H1 (cell line): ENCODE measurements at regions not wholly inside any gene's neighbourhood (a gene's known extent, or its start where the extent isn't known, plus 50 kb on each side); places are given as distances from the start of the nearest gene placed in this dataset.

Experiments
- CTCF ChIA-PET: fragments of 300-600 bp; sonication (Branson Sonifier 250); formaldehyde crosslinking; loops from one replicate; lab custom pipeline; 2021; ENCODE audit not compliant: partially characterized antibody; lab: Charles Lee
- POLR2A ChIA-PET: fragments of 300-600 bp; sonication (Branson Sonifier 250); formaldehyde crosslinking; loops from one replicate; lab custom pipeline; 2021; ENCODE audit warnings: inconsistent platforms; ENCODE audit not compliant: partially characterized antibody; lab: Charles Lee
- DNase-seq, 2 experiments: peaks; one replicate each; pipeline versions ENCODE4 v3.0.0 to v3.0.0-alpha.2; 2010 to 2022; ENCODE audit warnings: low spot score in 2 of 2, low read depth in 1 of 2, mixed read lengths in 1 of 2
- FAIRE-seq: peaks from 2 replicates; lab custom pipeline; 2011; peaks lifted over from hg19 to GRCh38; lab: Jason Lieb, UNC
- H2AFZ ChIP-seq: 2 replicates; pipeline ENCODE4 v1.8.1; 2012; ENCODE audit warnings: low read length, inconsistent platforms
- H2AK5ac ChIP-seq: 2 replicates; pipeline ENCODE4 v1.6.1; 2013; ENCODE audit warnings: low read depth, low read length
- H2BK120ac ChIP-seq: replicated peaks from 2 replicates; pipeline ENCODE3; 2013; ENCODE audit warnings: low read depth, low read length, inconsistent platforms
- H2BK12ac ChIP-seq: 2 replicates; pipeline ENCODE4 v1.6.1; 2013; ENCODE audit warnings: low read depth, low read length
- H2BK15ac ChIP-seq: 2 replicates; pipeline ENCODE4 v1.6.1; 2013; ENCODE audit warnings: low read length
- H2BK20ac ChIP-seq: 2 replicates; pipeline ENCODE4 v1.6.1; 2013; ENCODE audit warnings: low read length
- H2BK5ac ChIP-seq: 2 replicates; pipeline ENCODE4 v1.6.1; 2013; ENCODE audit warnings: low read depth, low read length
- H3K14ac ChIP-seq: 2 replicates; pipeline ENCODE4 v1.6.1; 2013; ENCODE audit warnings: inconsistent platforms; ENCODE audit not compliant: insufficient read length
- H3K18ac ChIP-seq: 2 replicates; pipeline ENCODE4 v1.6.1; 2013; ENCODE audit warnings: low read length; ENCODE audit errors: extremely low read depth
- H3K23ac ChIP-seq: 2 replicates; pipeline ENCODE4 v1.6.1; 2013; ENCODE audit warnings: inconsistent platforms; ENCODE audit not compliant: insufficient read length
- H3K23me2 ChIP-seq: 2 replicates; pipeline ENCODE4 v1.6.1; 2013; ENCODE audit warnings: low read depth, low read length
- H3K27ac ChIP-seq: 2 replicates; pipeline ENCODE4 v1.6.1; 2011; ENCODE audit warnings: low read depth, low read length, inconsistent platforms
- H3K27me3 ChIP-seq, 4 experiments: replicated peaks in 1 of 4; 1 replicate in 1 of 4; 2 replicates in 3 of 4; pipeline versions ENCODE4 v1.6.1 to v1.8.1; 2011 to 2013; ENCODE audit warnings: low read length in 3 of 4, mild to moderate bottlenecking in 3 of 4, inconsistent platforms in 2 of 4, mixed read lengths in 2 of 4, moderate library complexity in 1 of 4; ENCODE audit not compliant: control insufficient read depth in 3 of 4, insufficient read depth in 3 of 4; ENCODE audit errors: extremely low read depth in 1 of 4
- H3K36me3 ChIP-seq, 4 experiments: 2 replicates each; pipeline versions ENCODE4 v1.6.1 to v1.8.1; 2011 to 2013; ENCODE audit warnings: mild to moderate bottlenecking in 4 of 4, low read length in 3 of 4, moderate library complexity in 2 of 4, control low read depth in 1 of 4, inconsistent platforms in 1 of 4; ENCODE audit not compliant: insufficient read depth in 4 of 4, control insufficient read depth in 2 of 4
- H3K4ac ChIP-seq: replicated peaks from 2 replicates; pipeline ENCODE3; 2013; ENCODE audit warnings: low read length, low read depth, mixed read lengths, inconsistent platforms; ENCODE audit not compliant: insufficient read length
- H3K4me1 ChIP-seq, 4 experiments: replicated peaks in 1 of 4; 1 replicate in 1 of 4; 2 replicates in 3 of 4; pipeline versions ENCODE4 v1.6.1 to v1.8.1; 2011 to 2013; ENCODE audit warnings: low read length in 3 of 4, inconsistent platforms in 2 of 4, mixed read lengths in 1 of 4; ENCODE audit not compliant: insufficient read depth in 4 of 4, control insufficient read depth in 3 of 4
- H3K4me2 ChIP-seq, 2 experiments: 2 replicates each; pipeline versions ENCODE4 v1.6.1 to v1.8.1; 2011 to 2013; ENCODE audit warnings: low read depth in 2 of 2, low read length in 2 of 2, control low read depth in 1 of 2, inconsistent platforms in 1 of 2, mild to moderate bottlenecking in 1 of 2; ENCODE audit not compliant: insufficient read depth in 1 of 2
- H3K4me3 ChIP-seq, 4 experiments: fragments of 200-600, 300-600 bp in 1 of 4; sonication (generic), shearing (Covaris generic), sonication (Bioruptor Twin) in 1 of 4; 2 replicates each; pipeline versions ENCODE4 v1.5.1 to v1.8.1; 2011 to 2016; ENCODE audit warnings: low read length in 4 of 4, low read depth in 3 of 4, control low read depth in 2 of 4, inconsistent platforms in 2 of 4, mild to moderate bottlenecking in 2 of 4, mixed read lengths in 1 of 4, moderate library complexity in 1 of 4; ENCODE audit not compliant: insufficient read depth in 2 of 4; ENCODE audit errors: extremely low read depth in 1 of 4
- H3K56ac ChIP-seq: replicated peaks from 2 replicates; pipeline ENCODE3; 2013; ENCODE audit warnings: low read depth, mild to moderate bottlenecking, mixed read lengths, low read length, inconsistent platforms; ENCODE audit not compliant: insufficient read length
- H3K79me1 ChIP-seq: 2 replicates; pipeline ENCODE4 v1.6.1; 2013; ENCODE audit warnings: low read depth, low read length, control low read depth
- H3K79me2 ChIP-seq, 2 experiments: 2 replicates each; pipeline versions ENCODE4 v1.6.1 to v1.8.1; 2012 to 2013; ENCODE audit warnings: low read length in 2 of 2, mild to moderate bottlenecking in 2 of 2, inconsistent platforms in 1 of 2; ENCODE audit not compliant: insufficient read depth in 2 of 2, control insufficient read depth in 1 of 2
- H3K9ac ChIP-seq, 4 experiments: replicated peaks in 1 of 4; 1 replicate in 1 of 4; 2 replicates in 3 of 4; pipeline versions ENCODE4 v1.6.1 to v1.8.1; 2011 to 2013; ENCODE audit warnings: low read depth in 3 of 4, low read length in 3 of 4, control low read depth in 2 of 4, mild to moderate bottlenecking in 2 of 4, moderate library complexity in 2 of 4, inconsistent platforms in 1 of 4; ENCODE audit errors: extremely low read depth in 1 of 4
- H3K9me3 ChIP-seq, 2 experiments: 2 replicates each; pipeline versions ENCODE4 v1.6.1 to v1.8.1; 2012 to 2013; ENCODE audit warnings: mild to moderate bottlenecking in 2 of 2, moderate library complexity in 2 of 2, control low read depth in 1 of 2, inconsistent platforms in 1 of 2, low read depth in 1 of 2, low read length in 1 of 2, mixed read lengths in 1 of 2; ENCODE audit not compliant: insufficient read depth in 2 of 2
- H4K20me1 ChIP-seq, 2 experiments: replicated peaks in 1 of 2; 2 replicates each; pipeline versions ENCODE3 to v1.8.1; 2011 to 2013; ENCODE audit warnings: inconsistent platforms in 2 of 2, low read length in 2 of 2, mild to moderate bottlenecking in 1 of 2; ENCODE audit not compliant: insufficient read depth in 2 of 2, control insufficient read depth in 1 of 2
- H4K5ac ChIP-seq: 2 replicates; pipeline ENCODE4 v1.6.1; 2013; ENCODE audit warnings: low read length, low read depth, mixed read lengths, inconsistent platforms; ENCODE audit not compliant: insufficient read length
- H4K8ac ChIP-seq: 2 replicates; pipeline ENCODE4 v1.8.0; 2013; ENCODE audit warnings: mild to moderate bottlenecking, moderate library complexity, low read length, inconsistent platforms; ENCODE audit not compliant: insufficient read depth; ENCODE audit errors: extremely low read depth
- H4K91ac ChIP-seq: replicated peaks from 2 replicates; pipeline ENCODE3; 2013; ENCODE audit warnings: low read length, mixed read lengths, inconsistent platforms; ENCODE audit not compliant: insufficient read length
- CBX8 ChIP-seq: fragments of 300-800, 300-1000 bp; sonication (generic); IDR thresholded peaks from 2 replicates; pipeline ENCODE4 v1.7.1; 2016; ENCODE audit warnings: low read depth, low read length, borderline replicate concordance
- CHD1 ChIP-seq: IDR thresholded peaks from 2 replicates; pipeline ENCODE4 v1.6.1; 2012; ENCODE audit warnings: low read depth, low read length, improper control_type of control experiment
- FOSL1 ChIP-seq: IDR thresholded peaks from 2 replicates; pipeline ENCODE4 v1.6.1; 2011; ENCODE audit warnings: mild to moderate bottlenecking, low read depth, low read length, moderate library complexity; ENCODE audit not compliant: insufficient read depth
- GTF2F1 ChIP-seq: IDR thresholded peaks from 2 replicates; pipeline ENCODE4 v1.6.1; 2012; ENCODE audit warnings: low read depth, low read length, improper control_type of control experiment, borderline replicate concordance
- KDM1A ChIP-seq: fragments of 200-600, 300-600 bp; sonication (generic); IDR thresholded peaks from 2 replicates; pipeline ENCODE4 v1.7.1; 2016; ENCODE audit warnings: mild to moderate bottlenecking, low read length, borderline replicate concordance
- KDM5A ChIP-seq: fragments of 200-600 bp; IDR thresholded peaks from 2 replicates; pipeline ENCODE4 v1.7.1; 2012; ENCODE audit warnings: mild to moderate bottlenecking, low read length, inconsistent platforms, mixed read lengths
- PHF8 ChIP-seq: fragments of 200-600 bp; sonication (generic); conservative IDR thresholded peaks from 2 replicates; pipeline ENCODE4 v1.7.1; 2012; ENCODE audit warnings: low read depth, mild to moderate bottlenecking, inconsistent platforms, low read length, moderate library complexity
- RFX5 ChIP-seq: IDR thresholded peaks from 2 replicates; pipeline ENCODE4 v1.6.1; 2011; ENCODE audit warnings: low read depth, low read length, improper control_type of control experiment, borderline replicate concordance
- RNF2 ChIP-seq: fragments of 200-900, 300-1000 bp; sonication (generic); IDR thresholded peaks from 2 replicates; pipeline ENCODE4 v1.7.1; 2016; ENCODE audit warnings: borderline replicate concordance, low read depth, mild to moderate bottlenecking, antibody characterized with exemption, low read length; ENCODE audit not compliant: poor library complexity, severe bottlenecking; ENCODE audit errors: missing control alignments
- ZNF274 ChIP-seq: IDR thresholded peaks from 2 replicates; pipeline ENCODE4 v1.7.0; 2012; ENCODE audit warnings: low read length, borderline replicate concordance; ENCODE audit errors: extremely low read depth
- WGBS, 2 experiments: shearing (Covaris generic) in 1 of 2; methylation state at CpG; one replicate each; pipeline versions ENCODE4 v1.1.6 to v1.1.7; 2013 to 2015; ENCODE audit warnings: low lambda C conversion rate in 2 of 2, mixed read lengths in 2 of 2, inconsistent platforms in 1 of 2, low coverage in 1 of 2, missing lambda C conversion rate in 1 of 2; ENCODE audit not compliant: insufficient replicate concordance in 2 of 2, insufficient coverage in 1 of 2, insufficient read length in 1 of 2; ENCODE audit errors: extremely low coverage in 1 of 2, missing lambda C conversion rate in 1 of 2; 5-methylcytosine and 5-hydroxymethylcytosine counted together

DNA sequence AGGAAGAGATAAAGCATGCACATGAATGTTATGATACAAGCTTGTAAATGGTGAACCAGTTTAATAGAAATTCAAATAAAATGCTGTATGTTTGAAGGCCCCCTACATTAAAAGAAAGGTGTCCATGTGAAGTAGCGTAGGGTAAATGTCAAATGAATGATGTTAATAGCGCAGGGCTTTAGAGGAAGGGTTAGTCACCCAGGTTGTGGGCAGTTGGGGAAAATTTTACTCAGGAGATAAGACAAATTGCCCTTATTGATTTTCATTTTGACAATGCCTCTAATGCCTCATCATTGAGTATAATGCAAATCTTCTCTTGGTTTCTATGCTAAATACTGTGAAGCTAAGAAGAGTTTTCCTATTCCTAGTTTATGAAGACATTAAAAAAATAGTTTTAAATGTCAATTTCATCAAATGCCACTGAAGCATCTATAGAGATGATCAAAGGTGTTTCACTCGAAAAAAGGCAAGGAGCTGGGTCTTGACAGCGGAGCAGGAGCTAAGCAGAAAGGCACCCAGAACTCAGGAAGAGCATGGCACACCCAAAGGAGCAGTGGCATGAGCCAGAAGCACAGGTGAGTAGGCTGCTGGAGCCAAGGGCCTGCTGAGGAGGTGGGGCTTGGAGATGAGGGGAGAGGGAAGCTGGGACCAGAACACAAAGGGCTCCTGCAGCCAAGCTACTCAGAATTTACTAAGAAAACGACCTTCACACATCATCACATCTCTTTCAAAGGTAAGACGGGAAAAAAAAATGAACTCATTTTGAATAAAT is 129.3 kb upstream of the ACKR3 start:
- POLR2A ChIA-PET = no interaction called here
- H3K4me1 ChIP-seq = 0 out of 7 replicates have a peak, but pooled peaks cover 0 to 3% (median 0%) of the 10 kb centered on the region in 4 experiments
- 81% methylated on average over 6 of the region's 6 CpGs; no CpG with 5 or more reads in 1 of the 2 experiments for WGBS, 2 experiments
- H2BK12ac ChIP-seq = no peak overlapping the region
- no peak overlapping the region for H2BK15ac ChIP-seq
- H3K9ac ChIP-seq = no peak overlapping the region
- H3K27ac ChIP-seq = no peak overlapping the region
- no peak overlapping the region for H3K4ac ChIP-seq
- H4K20me1 ChIP-seq = no peaks in the 10 kb centered on the region
- H3K36me3 ChIP-seq = no peaks in the 10 kb centered on the region
- no peak overlapping the region for H3K4me2 ChIP-seq
- H2BK120ac ChIP-seq = no peak overlapping the region
- H3K56ac ChIP-seq = no peak overlapping the region
- H3K79me1 ChIP-seq = no peaks in the 10 kb centered on the region
- no peak overlapping the region for H2BK5ac ChIP-seq
- no peak overlapping the region for H3K14ac ChIP-seq
- H3K9me3 ChIP-seq = no peaks in the 10 kb centered on the region
- no peak overlapping the region for H4K91ac ChIP-seq
- no peak overlapping the region for H3K23ac ChIP-seq
- no peak for DNase-seq
- H3K23me2 ChIP-seq = no peaks in the 10 kb centered on the region
- H4K5ac ChIP-seq = no peak overlapping the region
- FAIRE-seq = no peak
- H4K8ac ChIP-seq = no peak overlapping the region
- no peak overlapping the region for H2AFZ ChIP-seq
- no peak overlapping the region for H2BK20ac ChIP-seq
- no peaks in the 10 kb centered on the region for H3K27me3 ChIP-seq
- H3K79me2 ChIP-seq = no peaks in the 10 kb centered on the region
- no peak overlapping the region for H3K4me3 ChIP-seq
- no peak overlapping the region for H3K18ac ChIP-seq
- CTCF ChIA-PET = interaction anchor here (0.5 kb wide), 1 partner anchor 86 kb away, joined by 3 read pairs; no protein-coding TSS in a partner anchor
- no peak overlapping the region for H2AK5ac ChIP-seq
- TF ChIP-seq KDM1A = no peak
- no peak for TF ChIP-seq ZNF274
- no peak for TF ChIP-seq RNF2
- no peak for TF ChIP-seq FOSL1
- no peak for TF ChIP-seq CBX8
- no peak for TF ChIP-seq RFX5
- TF ChIP-seq CHD1 = no peak
- TF ChIP-seq KDM5A = no peak
- no peak for TF ChIP-seq PHF8
- TF ChIP-seq GTF2F1 = no peak
